ENCODE measurements at regions not wholly inside any gene's neighbourhood (a gene's known extent, or its start where the extent isn't known, plus 50 kb on each side); places are given as distances from the start of the nearest gene placed in this dataset.

GRCh38 chr2:82879803-82880202 lies 1579.3 kb downstream of the SUCLG1 start:
- Histone ChIP-seq H3K4me3 (ENCODE audit: low read depth, low read length, poor library complexity, severe bottlenecking) (no peak overlapping the region), H3K27me3 (ENCODE audit: insufficient read depth, low read length) (no peaks in the 10 kb centered on the region), H3K4me1 (ENCODE audit: insufficient read depth, low read length, severe bottlenecking) (no peaks in the 10 kb centered on the region), H2AFZ (ENCODE audit: low read length) (no peak overlapping the region), H3K79me2 (ENCODE audit: insufficient read depth, low read length) (no peaks in the 10 kb centered on the region), H3F3A (ENCODE audit: insufficient read depth, low read length) (no peaks in the 10 kb centered on the region), H4K20me1 (ENCODE audit: insufficient read depth, low read length) (no peaks in the 10 kb centered on the region), H3K27ac (ENCODE audit: low read depth, low read length, poor library complexity, severe bottlenecking) (no peak overlapping the region), H3K9me2 (ENCODE audit: low read depth, low read length) (no peaks in the 10 kb centered on the region), H3K9ac (ENCODE audit: low read length) (no peak overlapping the region), H3K9me3 (ENCODE audit: low read length) (no peaks in the 10 kb centered on the region), H3K36me3 (ENCODE audit: insufficient read depth, low read length) (no peaks in the 10 kb centered on the region), H3K4me2 (ENCODE audit: low read length) (no peak overlapping the region)
- TF ChIP-seq EZH2 (IDR thresholded peaks at IDR 0.05; ENCODE audit: borderline replicate concordance, low read length) (no peak), CTCF (IDR thresholded peaks at IDR 0.05; ENCODE audit: low read length) (no peak)

GRCh38 chr2:82875858-82876257 lies 1583.2 kb downstream of the SUCLG1 start:
- Histone ChIP-seq H3K4me1 (ENCODE audit: insufficient read depth, low read length, severe bottlenecking) (no peaks in the 10 kb centered on the region), H3K36me3 (ENCODE audit: insufficient read depth, low read length) (no peaks in the 10 kb centered on the region), H3K27me3 (ENCODE audit: insufficient read depth, low read length) (no peaks in the 10 kb centered on the region), H4K20me1 (ENCODE audit: insufficient read depth, low read length) (no peaks in the 10 kb centered on the region), H2AFZ (ENCODE audit: low read length) (no peak overlapping the region), H3K79me2 (ENCODE audit: insufficient read depth, low read length) (no peaks in the 10 kb centered on the region), H3K27ac (ENCODE audit: low read depth, low read length, poor library complexity, severe bottlenecking) (no peak overlapping the region), H3K9me2 (ENCODE audit: low read depth, low read length) (no peaks in the 10 kb centered on the region), H3K4me3 (ENCODE audit: low read depth, low read length, poor library complexity, severe bottlenecking) (no peak overlapping the region), H3K9ac (ENCODE audit: low read length) (no peak overlapping the region), H3K4me2 (ENCODE audit: low read length) (no peak overlapping the region), H3F3A (ENCODE audit: insufficient read depth, low read length) (no peaks in the 10 kb centered on the region), H3K9me3 (ENCODE audit: low read length) (no peaks in the 10 kb centered on the region)
- TF ChIP-seq EZH2 (IDR thresholded peaks at IDR 0.05; ENCODE audit: borderline replicate concordance, low read length) (no peak), CTCF (IDR thresholded peaks at IDR 0.05; ENCODE audit: low read length) (no peak)

- Histone ChIP-seq H3F3A (ENCODE audit: insufficient read depth, low read length) (no peaks in the 10 kb centered on the region), H3K9me3 (ENCODE audit: low read length) (no peaks in the 10 kb centered on the region), H3K79me2 (ENCODE audit: insufficient read depth, low read length) (no peaks in the 10 kb centered on the region), H3K36me3 (ENCODE audit: insufficient read depth, low read length) (no peaks in the 10 kb centered on the region), H3K4me2 (ENCODE audit: low read length) (no peak overlapping the region), H3K4me3 (ENCODE audit: low read depth, low read length, poor library complexity, severe bottlenecking) (no peak overlapping the region), H2AFZ (ENCODE audit: low read length) (no peak overlapping the region), H3K9me2 (ENCODE audit: low read depth, low read length) (no peaks in the 10 kb centered on the region), H3K27me3 (ENCODE audit: insufficient read depth, low read length) (no peaks in the 10 kb centered on the region), H3K27ac (ENCODE audit: low read depth, low read length, poor library complexity, severe bottlenecking) (no peak overlapping the region), H4K20me1 (ENCODE audit: insufficient read depth, low read length) (no peaks in the 10 kb centered on the region), H3K9ac (ENCODE audit: low read length) (no peak overlapping the region), H3K4me1 (ENCODE audit: insufficient read depth, low read length, severe bottlenecking) (no peaks in the 10 kb centered on the region)
- TF ChIP-seq CTCF (IDR thresholded peaks at IDR 0.05; ENCODE audit: low read length) (no peak), EZH2 (IDR thresholded peaks at IDR 0.05; ENCODE audit: borderline replicate concordance, low read length) (no peak)
Measured at GRCh38 chr2:82857967-82858366, 1601.1 kb downstream of the SUCLG1 start.
